Liver (tissue), 8 donors: ENCODE measurements at regions not wholly inside any gene's neighbourhood (a gene's known extent, or its start where the extent isn't known, plus 50 kb on each side); places are given as distances from the start of the nearest gene placed in this dataset.

Experiments used
- DNase-seq: peaks from one replicate; pipeline ENCODE4 v3.0.0-alpha.2; 2017; ENCODE audit warnings: low spot score
- H3K27ac ChIP-seq, 2 donors: one replicate each; pipeline ENCODE4 v1.7.0; 2013; ENCODE audit warnings: inconsistent platforms in 2 of 2, low read length in 2 of 2, control low read depth in 1 of 2, low read depth in 1 of 2, mild to moderate bottlenecking in 1 of 2
- H3K27me3 ChIP-seq, 4 donors: one replicate each; pipeline versions ENCODE4 v1.6.1 to v1.7.0; 2013; ENCODE audit warnings: low read length in 3 of 4, inconsistent platforms in 1 of 4, mild to moderate bottlenecking in 1 of 4, moderate library complexity in 1 of 4; ENCODE audit not compliant: control insufficient read depth in 4 of 4, insufficient read depth in 4 of 4
- H3K36me3 ChIP-seq, 4 donors: one replicate each; pipeline versions ENCODE4 v1.6.1 to v1.7.0; 2013; ENCODE audit warnings: low read length in 3 of 4, mild to moderate bottlenecking in 3 of 4, low read depth in 1 of 4, moderate library complexity in 1 of 4; ENCODE audit not compliant: control insufficient read depth in 4 of 4, insufficient read depth in 3 of 4
- H3K4me1 ChIP-seq, 4 donors: one replicate each; pipeline versions ENCODE4 v1.6.1 to v1.7.0; 2013; ENCODE audit warnings: low read length in 3 of 4, mild to moderate bottlenecking in 3 of 4, moderate library complexity in 1 of 4; ENCODE audit not compliant: control insufficient read depth in 4 of 4, insufficient read depth in 4 of 4
- H3K4me3 ChIP-seq, 3 donors: one replicate each; pipeline versions ENCODE4 v1.6.1 to v1.7.0; 2013; ENCODE audit warnings: low read length in 3 of 3, control low read depth in 1 of 3, low read depth in 1 of 3, mild to moderate bottlenecking in 1 of 3
- H3K9ac ChIP-seq, 2 donors: one replicate each; pipeline ENCODE4 v1.7.0; 2013; ENCODE audit warnings: low read length in 2 of 2, mild to moderate bottlenecking in 2 of 2, moderate library complexity in 2 of 2, control low read depth in 1 of 2, low read depth in 1 of 2
- H3K9me3 ChIP-seq, 4 donors: one replicate each; pipeline versions ENCODE4 v1.6.1 to v1.7.0; 2013; ENCODE audit warnings: low read length in 3 of 4; ENCODE audit not compliant: control insufficient read depth in 4 of 4
- ATF3 ChIP-seq: IDR thresholded peaks from 2 replicates; pipeline ENCODE4 v1.6.1; 2016; ENCODE audit warnings: antibody characterized with exemption
- EGR1 ChIP-seq, 2 donors: IDR thresholded peaks; 2 replicates each; pipeline ENCODE4 v1.6.1; 2016 to 2018; ENCODE audit warnings: antibody characterized with exemption in 2 of 2, low read depth in 2 of 2
- FOXA1 ChIP-seq: IDR thresholded peaks from 2 replicates; pipeline ENCODE4 v1.6.1; 2016; ENCODE audit warnings: antibody characterized with exemption
- FOXA2 ChIP-seq: IDR thresholded peaks from 2 replicates; pipeline ENCODE4 v1.6.1; 2016; ENCODE audit warnings: antibody characterized with exemption
- GABPA ChIP-seq, 2 donors: IDR thresholded peaks in 1 of 2; conservative IDR thresholded peaks in 1 of 2; 2 replicates each; pipeline ENCODE4 v1.6.1; 2016; ENCODE audit warnings: antibody characterized with exemption in 2 of 2, mild to moderate bottlenecking in 1 of 2, moderate library complexity in 1 of 2
- HNF4G ChIP-seq: IDR thresholded peaks from 2 replicates; pipeline ENCODE4 v1.6.1; 2016; ENCODE audit warnings: antibody characterized with exemption
- JUND ChIP-seq, 2 donors: IDR thresholded peaks; 2 replicates each; pipeline ENCODE4 v1.6.1; 2016; ENCODE audit warnings: antibody characterized with exemption in 2 of 2
- MAX ChIP-seq: IDR thresholded peaks from 2 replicates; pipeline ENCODE4 v1.6.1; 2016; ENCODE audit warnings: antibody characterized with exemption
- NR2F2 ChIP-seq: IDR thresholded peaks from 2 replicates; pipeline ENCODE4 v1.6.1; 2016; ENCODE audit warnings: antibody characterized with exemption
- RAD21 ChIP-seq, 2 donors: IDR thresholded peaks; 2 replicates each; pipeline ENCODE4 v1.6.1; 2016; ENCODE audit warnings: antibody characterized with exemption in 2 of 2, mild to moderate bottlenecking in 2 of 2
- RXRA ChIP-seq, 2 donors: IDR thresholded peaks; 2 replicates each; pipeline ENCODE4 v1.6.1; 2017 to 2018; ENCODE audit warnings: antibody characterized with exemption in 2 of 2, mild to moderate bottlenecking in 1 of 2
- SP1 ChIP-seq: IDR thresholded peaks from 2 replicates; pipeline ENCODE4 v1.6.1; 2018; ENCODE audit warnings: antibody characterized with exemption, mild to moderate bottlenecking
- TAF1 ChIP-seq: conservative IDR thresholded peaks from 2 replicates; pipeline ENCODE4 v1.6.1; 2016; ENCODE audit warnings: antibody characterized with exemption, mild to moderate bottlenecking
- YY1 ChIP-seq: IDR thresholded peaks from 2 replicates; pipeline ENCODE4 v1.6.1; 2016; ENCODE audit warnings: antibody characterized with exemption, mild to moderate bottlenecking
- WGBS: extraction: QIAGEN DNeasy Blood & Tissue Kit; methylation state at CpG from one replicate; pipeline ENCODE4 v1.1.7; 2013; 5-methylcytosine and 5-hydroxymethylcytosine counted together
- TF ChIP-seq, protein P1 (sequence below): fragments of 150-350 bp; IDR thresholded peaks from 2 replicates; pipeline ENCODE4 v1.5.1; 2017; ENCODE audit warnings: improper control_type of control experiment, low read depth, low read length; ENCODE audit not compliant: missing input control
- TF ChIP-seq, protein P2 (sequence below): IDR thresholded peaks from 2 replicates; pipeline ENCODE4 v1.6.1; 2016; ENCODE audit warnings: antibody characterized with exemption
- TF ChIP-seq, protein P3 (sequence below): IDR thresholded peaks from 2 replicates; pipeline ENCODE4 v1.6.1; 2016; ENCODE audit warnings: antibody characterized with exemption, mild to moderate bottlenecking
- donor health status: healthy.
- donor health status: healthy.
- donor health status: healthy.
- donor health status: healthy.
- donor health status: healthy.

- Histone ChIP-seq H3K27me3 (peaks cover 0 to 2% (median 0%) of the 10 kb centered on the region in 4 donors), H3K4me1 (no peaks in the 10 kb centered on the region), H3K27ac (no peak overlapping the region), H3K36me3 (no peaks in the 10 kb centered on the region), H3K9me3 (no peaks in the 10 kb centered on the region), H3K9ac (no peak overlapping the region), H3K4me3 (no peak overlapping the region)
- WGBS = 88% methylated on average over 6 of the region's 6 CpGs
- DNase-seq = no peak
- TF ChIP-seq, protein P1, sequence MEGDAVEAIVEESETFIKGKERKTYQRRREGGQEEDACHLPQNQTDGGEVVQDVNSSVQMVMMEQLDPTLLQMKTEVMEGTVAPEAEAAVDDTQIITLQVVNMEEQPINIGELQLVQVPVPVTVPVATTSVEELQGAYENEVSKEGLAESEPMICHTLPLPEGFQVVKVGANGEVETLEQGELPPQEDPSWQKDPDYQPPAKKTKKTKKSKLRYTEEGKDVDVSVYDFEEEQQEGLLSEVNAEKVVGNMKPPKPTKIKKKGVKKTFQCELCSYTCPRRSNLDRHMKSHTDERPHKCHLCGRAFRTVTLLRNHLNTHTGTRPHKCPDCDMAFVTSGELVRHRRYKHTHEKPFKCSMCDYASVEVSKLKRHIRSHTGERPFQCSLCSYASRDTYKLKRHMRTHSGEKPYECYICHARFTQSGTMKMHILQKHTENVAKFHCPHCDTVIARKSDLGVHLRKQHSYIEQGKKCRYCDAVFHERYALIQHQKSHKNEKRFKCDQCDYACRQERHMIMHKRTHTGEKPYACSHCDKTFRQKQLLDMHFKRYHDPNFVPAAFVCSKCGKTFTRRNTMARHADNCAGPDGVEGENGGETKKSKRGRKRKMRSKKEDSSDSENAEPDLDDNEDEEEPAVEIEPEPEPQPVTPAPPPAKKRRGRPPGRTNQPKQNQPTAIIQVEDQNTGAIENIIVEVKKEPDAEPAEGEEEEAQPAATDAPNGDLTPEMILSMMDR = no peak
- TF ChIP-seq RAD21 (IDR thresholded peaks at IDR 0.05) = no peak
- no peak for TF ChIP-seq NR2F2
- TF ChIP-seq FOXA1 = no peak
Observed at GRCh38 chr1:24253571-24253970, 65.6 kb upstream of the GRHL3 start.

DNA sequence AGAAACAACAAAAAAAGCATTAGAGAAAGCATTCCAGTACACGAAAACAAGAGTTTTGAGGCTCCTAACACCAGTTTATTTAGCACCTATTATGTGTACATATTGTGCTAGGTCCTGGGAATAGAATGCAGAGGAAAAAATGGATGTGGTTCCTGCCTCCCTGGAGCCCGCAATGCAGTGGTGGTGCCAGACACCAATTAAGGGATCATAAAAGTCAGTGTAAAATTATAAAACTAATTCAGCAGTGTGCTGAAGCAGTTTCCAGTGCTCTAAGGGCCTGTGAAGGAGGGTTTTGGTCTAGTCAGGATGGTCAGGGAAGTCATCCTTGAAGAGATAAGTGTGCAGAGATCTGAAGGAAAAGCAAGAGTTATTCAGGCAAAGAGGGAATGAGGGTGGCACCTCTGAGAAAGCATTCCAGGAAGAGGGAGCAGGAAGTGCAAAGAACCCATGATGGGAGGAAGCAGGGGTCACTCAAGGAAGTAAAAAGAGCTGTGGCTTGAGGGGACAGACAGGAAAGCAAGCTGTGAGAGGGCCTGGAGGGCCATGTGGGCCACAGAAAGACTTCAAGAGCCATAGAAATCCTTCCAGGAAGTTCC, 65.2 kb upstream of the IFNLR1 start:
- TF ChIP-seq FOXA2 = no peak
- TF ChIP-seq YY1 = no peak
- no peak for TF ChIP-seq FOXA1
- TF ChIP-seq TAF1 = no peak
- TF ChIP-seq, protein P2, sequence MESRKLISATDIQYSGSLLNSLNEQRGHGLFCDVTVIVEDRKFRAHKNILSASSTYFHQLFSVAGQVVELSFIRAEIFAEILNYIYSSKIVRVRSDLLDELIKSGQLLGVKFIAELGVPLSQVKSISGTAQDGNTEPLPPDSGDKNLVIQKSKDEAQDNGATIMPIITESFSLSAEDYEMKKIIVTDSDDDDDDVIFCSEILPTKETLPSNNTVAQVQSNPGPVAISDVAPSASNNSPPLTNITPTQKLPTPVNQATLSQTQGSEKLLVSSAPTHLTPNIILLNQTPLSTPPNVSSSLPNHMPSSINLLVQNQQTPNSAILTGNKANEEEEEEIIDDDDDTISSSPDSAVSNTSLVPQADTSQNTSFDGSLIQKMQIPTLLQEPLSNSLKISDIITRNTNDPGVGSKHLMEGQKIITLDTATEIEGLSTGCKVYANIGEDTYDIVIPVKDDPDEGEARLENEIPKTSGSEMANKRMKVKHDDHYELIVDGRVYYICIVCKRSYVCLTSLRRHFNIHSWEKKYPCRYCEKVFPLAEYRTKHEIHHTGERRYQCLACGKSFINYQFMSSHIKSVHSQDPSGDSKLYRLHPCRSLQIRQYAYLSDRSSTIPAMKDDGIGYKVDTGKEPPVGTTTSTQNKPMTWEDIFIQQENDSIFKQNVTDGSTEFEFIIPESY = no peak
- no peak for TF ChIP-seq EGR1 (IDR thresholded peaks at IDR 0.05; ENCODE audit: low read depth in 2 of 2)
- no peak for TF ChIP-seq ATF3
- TF ChIP-seq GABPA (IDR thresholded peaks at IDR 0.05 in 1 of 2, conservative IDR thresholded peaks at IDR 0.05 in 1 of 2) = no peak
- no peak for TF ChIP-seq SP1
- no peak for TF ChIP-seq NR2F2
- TF ChIP-seq RXRA (IDR thresholded peaks at IDR 0.05) = no peak
- TF ChIP-seq, protein P3, sequence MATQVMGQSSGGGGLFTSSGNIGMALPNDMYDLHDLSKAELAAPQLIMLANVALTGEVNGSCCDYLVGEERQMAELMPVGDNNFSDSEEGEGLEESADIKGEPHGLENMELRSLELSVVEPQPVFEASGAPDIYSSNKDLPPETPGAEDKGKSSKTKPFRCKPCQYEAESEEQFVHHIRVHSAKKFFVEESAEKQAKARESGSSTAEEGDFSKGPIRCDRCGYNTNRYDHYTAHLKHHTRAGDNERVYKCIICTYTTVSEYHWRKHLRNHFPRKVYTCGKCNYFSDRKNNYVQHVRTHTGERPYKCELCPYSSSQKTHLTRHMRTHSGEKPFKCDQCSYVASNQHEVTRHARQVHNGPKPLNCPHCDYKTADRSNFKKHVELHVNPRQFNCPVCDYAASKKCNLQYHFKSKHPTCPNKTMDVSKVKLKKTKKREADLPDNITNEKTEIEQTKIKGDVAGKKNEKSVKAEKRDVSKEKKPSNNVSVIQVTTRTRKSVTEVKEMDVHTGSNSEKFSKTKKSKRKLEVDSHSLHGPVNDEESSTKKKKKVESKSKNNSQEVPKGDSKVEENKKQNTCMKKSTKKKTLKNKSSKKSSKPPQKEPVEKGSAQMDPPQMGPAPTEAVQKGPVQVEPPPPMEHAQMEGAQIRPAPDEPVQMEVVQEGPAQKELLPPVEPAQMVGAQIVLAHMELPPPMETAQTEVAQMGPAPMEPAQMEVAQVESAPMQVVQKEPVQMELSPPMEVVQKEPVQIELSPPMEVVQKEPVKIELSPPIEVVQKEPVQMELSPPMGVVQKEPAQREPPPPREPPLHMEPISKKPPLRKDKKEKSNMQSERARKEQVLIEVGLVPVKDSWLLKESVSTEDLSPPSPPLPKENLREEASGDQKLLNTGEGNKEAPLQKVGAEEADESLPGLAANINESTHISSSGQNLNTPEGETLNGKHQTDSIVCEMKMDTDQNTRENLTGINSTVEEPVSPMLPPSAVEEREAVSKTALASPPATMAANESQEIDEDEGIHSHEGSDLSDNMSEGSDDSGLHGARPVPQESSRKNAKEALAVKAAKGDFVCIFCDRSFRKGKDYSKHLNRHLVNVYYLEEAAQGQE = no peak
- TF ChIP-seq HNF4G = no peak
- TF ChIP-seq, protein P1 = no peak
- no peak for TF ChIP-seq JUND (IDR thresholded peaks at IDR 0.05)
- no peak for TF ChIP-seq MAX
- H3K4me3 ChIP-seq = no peak overlapping the region
- H3K4me1 ChIP-seq = no peaks in the 10 kb centered on the region
- DNase-seq = no peak
- H3K9me3 ChIP-seq = no peaks in the 10 kb centered on the region
- no peak overlapping the region for H3K27ac ChIP-seq
- H3K9ac ChIP-seq = no peak overlapping the region
- WGBS = 84% methylated on average over 2 of the region's 2 CpGs
- no peaks in the 10 kb centered on the region for H3K36me3 ChIP-seq
- H3K27me3 ChIP-seq = peaks cover 0 to 2% (median 0%) of the 10 kb centered on the region in 4 donors
